Activated CD8-positive, alpha-beta T cell treated with anti-CD3 and anti-CD28 coated beads for 36 hours (primary cell): ENCODE measurements at regions not wholly inside any gene's neighbourhood (a gene's known extent, or its start where the extent isn't known, plus 50 kb on each side); places are given as distances from the start of the nearest gene placed in this dataset. TPM values are rescaled to one million over a fixed set of nuclear protein-coding genes. Genes with fewer than 3 reads are reported as not detected.

Experiments used
- ATAC-seq: fragments of 200-7000 bp; cut with Tn5 transposase; one replicate; pipeline ENCODE4 v1.10.0; 2021; ENCODE audit warnings: mild to moderate bottlenecking, moderate library complexity
- CTCF ChIA-PET: fragments of 350-600 bp; sonication (Branson Sonifier 250); formaldehyde crosslinking; loops from one replicate; lab custom pipeline; 2021; ENCODE audit warnings: antibody characterized with exemption; lab: Charles Lee
- POLR2A ChIA-PET: fragments of 350-600 bp; sonication (Branson Sonifier 250); formaldehyde crosslinking; loops from one replicate; lab custom pipeline; 2021; ENCODE audit warnings: antibody characterized with exemption; lab: Charles Lee
- DNase-seq: peaks from one replicate; pipeline ENCODE4 v3.0.0-alpha.2; 2020
- H3K27ac Mint-ChIP-seq: one replicate; pipeline ENCODE4 v1.8.0; 2021; ENCODE audit warnings: mild to moderate bottlenecking, mixed read lengths
- H3K27me3 Mint-ChIP-seq: one replicate; pipeline ENCODE4 v1.8.0; 2021; ENCODE audit warnings: mixed read lengths
- H3K36me3 Mint-ChIP-seq: one replicate; pipeline ENCODE4 v1.8.0; 2021; ENCODE audit warnings: low read depth, mixed read lengths
- H3K4me1 Mint-ChIP-seq: one replicate; pipeline ENCODE4 v1.8.0; 2021; ENCODE audit warnings: low read depth, mixed read lengths
- H3K4me3 Mint-ChIP-seq: one replicate; pipeline ENCODE4 v1.8.0; 2021; ENCODE audit warnings: mild to moderate bottlenecking, moderate library complexity, mixed read lengths
- H3K9me3 Mint-ChIP-seq: one replicate; pipeline ENCODE4 v1.8.0; 2021; ENCODE audit warnings: mixed read lengths
- CTCF ChIP-seq: fragments of 200-600 bp; IDR thresholded peaks from one replicate; pipeline ENCODE4 v1.8.0; 2022; ENCODE audit warnings: antibody characterized with exemption, mild to moderate bottlenecking
- intact Hi-C: fragments of 100-400 bp; cut with micrococcal nuclease; formaldehyde crosslinking; loops from one replicate; pipeline ENCODE4 v1.10.0; 2022
- microRNA-seq: library from miRNA; unstranded; fragments of <30 nt; microRNA quantifications from one replicate; pipeline ENCODE4 v1.2.0, GENCODE V29; 2022; ENCODE audit warnings: borderline microRNAs expressed, borderline replicate concordance

GRCh38 chr11:103849366-103849765 is 187.1 kb upstream of the DDI1 start:
- no peaks in the 10 kb centered on the region for H3K27me3 Mint-ChIP-seq
- H3K4me3 Mint-ChIP-seq = no peak overlapping the region
- no peak for DNase-seq
- H3K36me3 Mint-ChIP-seq = no peaks in the 10 kb centered on the region
- CTCF ChIA-PET = no interaction called here
- no peaks in the 10 kb centered on the region for H3K9me3 Mint-ChIP-seq
- POLR2A ChIA-PET = no interaction called here
- H3K4me1 Mint-ChIP-seq = no peaks in the 10 kb centered on the region
- TF ChIP-seq CTCF = no peak
- intact Hi-C loops = no loop called here
- no peak for ATAC-seq
- H3K27ac Mint-ChIP-seq = no peak overlapping the region

- no peak for TF ChIP-seq CTCF
- DNase-seq = no peak
- CTCF ChIA-PET = no interaction called here
- no peaks in the 10 kb centered on the region for H3K4me1 Mint-ChIP-seq
- no peaks in the 10 kb centered on the region for H3K27me3 Mint-ChIP-seq
- peaks cover 1% of the 10 kb centered on the region for H3K9me3 Mint-ChIP-seq
- intact Hi-C loops = no loop called here
- no peak overlapping the region for H3K27ac Mint-ChIP-seq
- POLR2A ChIA-PET = no interaction called here
- no peak for ATAC-seq
- no peaks in the 10 kb centered on the region for H3K36me3 Mint-ChIP-seq
- no peak overlapping the region for H3K4me3 Mint-ChIP-seq
These were observed 185.8 kb upstream of the DDI1 start for GRCh38 chr11:103850419-103851165.

- ChIA-PET POLR2A (no interaction called here), CTCF (interaction anchor here (0.5 kb wide), 1 partner anchor 10 kb away, joined by 3 read pairs; no protein-coding TSS in a partner anchor)
- Mint-ChIP-seq H3K27me3 (no peaks in the 10 kb centered on the region), H3K36me3 (no peaks in the 10 kb centered on the region), H3K4me1 (no peaks in the 10 kb centered on the region), H3K27ac (no peak overlapping the region), H3K4me3 (no peak overlapping the region), H3K9me3 (peaks cover 1% of the 10 kb centered on the region)
- no peak for DNase-seq
- intact Hi-C loops = no loop called here
- TF ChIP-seq CTCF = no peak
- ATAC-seq = no peak
These were observed 185.2 kb upstream of the DDI1 start for GRCh38 chr11:103851166-103851651.

Small RNA genes lying in the stretch of these regions (microRNA-seq; reads per million reads assigned to microRNA genes)
- gene MIR4693 = not detected
